Stomach (tissue), 4 donors: ENCODE measurements at regions not wholly inside any gene's neighbourhood (a gene's known extent, or its start where the extent isn't known, plus 50 kb on each side); places are given as distances from the start of the nearest gene placed in this dataset.

Source experiments
- CTCF ChIP-seq, 7 experiments: fragments of 450-650 bp in 4 of 7; fragments of 200-600 bp in 3 of 7; sonication (generic) in 3 of 7; IDR thresholded peaks; one replicate each; pipeline ENCODE4 v1.5.1; 2016 to 2019; ENCODE audit warnings: antibody characterized with exemption in 7 of 7, control low read depth in 2 of 7, mild to moderate bottlenecking in 1 of 7
- EP300 ChIP-seq: sonication (generic); formaldehyde crosslinking; IDR thresholded peaks from one replicate; pipeline ENCODE4 v1.6.1; 2017; ENCODE audit warnings: antibody characterized with exemption
- POLR2A ChIP-seq, 4 donors: fragments of 450-650 bp; IDR thresholded peaks; one replicate each; pipeline ENCODE4 v1.6.1; 2016; ENCODE audit warnings: antibody characterized with exemption in 4 of 4, control low read depth in 2 of 4, mild to moderate bottlenecking in 1 of 4, moderate library complexity in 1 of 4
- POLR2AphosphoS5 ChIP-seq, 3 donors: sonication (generic); formaldehyde crosslinking; IDR thresholded peaks; one replicate each; pipeline ENCODE4 v1.6.1; 2016; ENCODE audit warnings: antibody characterized with exemption in 3 of 3

GRCh38 chr9:90420211-90420610 is 222.4 kb downstream of the DIRAS2 start:
- no peak for TF ChIP-seq CTCF (IDR thresholded peaks at IDR 0.05)
- TF ChIP-seq POLR2AphosphoS5 (IDR thresholded peaks at IDR 0.05) = no peak
- no peak for TF ChIP-seq POLR2A (IDR thresholded peaks at IDR 0.05)
- no peak for TF ChIP-seq EP300
